ENCODE measurements at regions not wholly inside any gene's neighbourhood (a gene's known extent, or its start where the extent isn't known, plus 50 kb on each side); places are given as distances from the start of the nearest gene placed in this dataset.

- no peak for DNase-seq (ENCODE audit: low read depth)
These were observed 1276.4 kb downstream of the SLC16A7 start for GRCh38 chr12:60872219-60872618.

GRCh38 chr12:60872850-60873713 lies 1277.3 kb downstream of the SLC16A7 start:
- DNase-seq (ENCODE audit: low read depth) = no peak

GRCh38 chr12:60874091-60874490 lies 1278.3 kb downstream of the SLC16A7 start:
- no peak for DNase-seq (ENCODE audit: low read depth)

- DNase-seq (ENCODE audit: low read depth) = no peak
These were observed 1325.1 kb downstream of the SLC16A7 start for GRCh38 chr12:60920841-60921495.

- DNase-seq (ENCODE audit: low read depth) = no peak
These were observed 1325.7 kb downstream of the SLC16A7 start for GRCh38 chr12:60921541-60921940.

- DNase-seq (ENCODE audit: low read depth) = no peak
These were observed 1330.4 kb downstream of the SLC16A7 start for GRCh38 chr12:60926256-60926655.

- DNase-seq (ENCODE audit: low read depth) = no peak
These were observed 1330.1 kb upstream of the USP15 start for GRCh38 chr12:60930151-60930550.

- no peak for DNase-seq (ENCODE audit: low read depth)
These were observed 1324.0 kb upstream of the USP15 start for GRCh38 chr12:60935981-60936761.

GRCh38 chr12:60947533-60947932 lies 1312.7 kb upstream of the USP15 start:
- DNase-seq (ENCODE audit: low read depth) = no peak

GRCh38 chr12:60967128-60967527 lies 1293.1 kb upstream of the USP15 start:
- DNase-seq (ENCODE audit: low read depth) = no peak

- no peak for DNase-seq (ENCODE audit: low read depth)
These were observed 1282.2 kb upstream of the USP15 start for GRCh38 chr12:60977966-60978365.

- no peak for DNase-seq (ENCODE audit: low read depth)
These were observed 1279.6 kb upstream of the USP15 start for GRCh38 chr12:60980558-60980957.

GRCh38 chr12:60981473-60981872 lies 1278.7 kb upstream of the USP15 start:
- DNase-seq (ENCODE audit: low read depth) = no peak

- no peak for DNase-seq (ENCODE audit: low read depth)
These were observed 1268.1 kb upstream of the USP15 start for GRCh38 chr12:60992087-60992486.

GRCh38 chr12:60995256-60995825 lies 1264.9 kb upstream of the USP15 start:
- no peak for DNase-seq (ENCODE audit: low read depth)

- no peak for DNase-seq (ENCODE audit: low read depth)
These were observed 1262.3 kb upstream of the USP15 start for GRCh38 chr12:60997869-60998378.

- DNase-seq (ENCODE audit: low read depth) = no peak
These were observed 1251.0 kb upstream of the USP15 start for GRCh38 chr12:61009192-61009591.

GRCh38 chr12:61011767-61012423 lies 1248.3 kb upstream of the USP15 start:
- DNase-seq (ENCODE audit: low read depth) = no peak

- DNase-seq (ENCODE audit: low read depth) = no peak
These were observed 1241.6 kb upstream of the USP15 start for GRCh38 chr12:61018571-61018970.

- DNase-seq (ENCODE audit: low read depth) = no peak
These were observed 1237.0 kb upstream of the USP15 start for GRCh38 chr12:61023231-61023630.

GRCh38 chr12:61029516-61029915 lies 1230.7 kb upstream of the USP15 start:
- DNase-seq (ENCODE audit: low read depth) = no peak

- no peak for DNase-seq (ENCODE audit: low read depth)
These were observed 1222.4 kb upstream of the USP15 start for GRCh38 chr12:61037792-61038191.

Data from amniotic epithelial cell (primary cell).